HEK293T (cell line): ENCODE measurements at regions not wholly inside any gene's neighbourhood (a gene's known extent, or its start where the extent isn't known, plus 50 kb on each side); places are given as distances from the start of the nearest gene placed in this dataset.
"Not testable (repeated sequence)": the region's sequence is repeated elsewhere in the genome, so short reads cannot be mapped to it uniquely, and the experiment has no call there.

Experiments used
- ARNT ChIP-seq: fragments of 450-650 bp; IDR thresholded peaks from 2 replicates; pipeline ENCODE4 v1.6.1; 2017; ENCODE audit warnings: mild to moderate bottlenecking
- BHLHE40 ChIP-seq: fragments of 450-650 bp; IDR thresholded peaks from 2 replicates; pipeline ENCODE4 v1.6.1; 2016; ENCODE audit warnings: mild to moderate bottlenecking, moderate library complexity, borderline replicate concordance
- FOXK2 ChIP-seq: fragments of 450-650 bp; IDR thresholded peaks from 2 replicates; pipeline ENCODE4 v1.6.1; 2016; ENCODE audit warnings: mild to moderate bottlenecking
- HDGF ChIP-seq: fragments of 450-650 bp; IDR thresholded peaks from 2 replicates; pipeline ENCODE4 v1.6.1; 2017; ENCODE audit warnings: antibody characterized with exemption, borderline replicate concordance
- NFRKB ChIP-seq: fragments of 450-650 bp; IDR thresholded peaks from 2 replicates; pipeline ENCODE4 v1.6.1; 2016; ENCODE audit warnings: mild to moderate bottlenecking, moderate library complexity
- PKNOX1 ChIP-seq: fragments of 450-650 bp; IDR thresholded peaks from 2 replicates; pipeline ENCODE4 v1.6.1; 2016
- SP1 ChIP-seq: fragments of 450-650 bp; IDR thresholded peaks from 2 replicates; pipeline ENCODE4 v1.6.1; 2017
- SUZ12 ChIP-seq: fragments of 450-650 bp; IDR thresholded peaks from 2 replicates; pipeline ENCODE4 v1.6.1; 2016; ENCODE audit warnings: mild to moderate bottlenecking

GRCh38 chr18:29359222-29359621 is 1182.3 kb upstream of the CDH2 start:
- TF ChIP-seq BHLHE40, FOXK2, NFRKB, ARNT, SUZ12, PKNOX1, SP1, HDGF: not testable (repeated sequence)
